Astrocyte (in vitro differentiated cells and primary cell): ENCODE measurements at regions not wholly inside any gene's neighbourhood (a gene's known extent, or its start where the extent isn't known, plus 50 kb on each side); places are given as distances from the start of the nearest gene placed in this dataset.

ENCODE experiments used
- DNase-seq: peaks from one replicate; pipeline ENCODE4 v3.0.0-alpha.2; 2010; ENCODE audit warnings: low read depth
- FAIRE-seq: peaks from 2 replicates; lab custom pipeline; 2011; peaks lifted over from hg19 to GRCh38; lab: Jason Lieb, UNC
- H2AFZ ChIP-seq: 2 replicates; pipeline ENCODE4 v1.6.0; 2012; ENCODE audit warnings: low read depth, low read length, inconsistent platforms
- H3K27ac ChIP-seq: 2 replicates; pipeline ENCODE4 v1.5.1; 2011; ENCODE audit warnings: low read depth, low read length, inconsistent platforms
- H3K27me3 ChIP-seq: 2 replicates; pipeline ENCODE4 v1.6.0; 2011; ENCODE audit warnings: low read length, inconsistent platforms; ENCODE audit not compliant: insufficient read depth
- H3K36me3 ChIP-seq: 2 replicates; pipeline ENCODE4 v1.5.1; 2011; ENCODE audit warnings: low read length, inconsistent platforms; ENCODE audit not compliant: insufficient read depth
- H3K4me1 ChIP-seq: 2 replicates; pipeline ENCODE4 v1.5.1; 2011; ENCODE audit warnings: low read length, inconsistent platforms; ENCODE audit not compliant: insufficient read depth
- H3K4me2 ChIP-seq: 2 replicates; pipeline ENCODE4 v1.6.0; 2012; ENCODE audit warnings: low read length, inconsistent platforms
- H3K4me3 ChIP-seq: 2 replicates; pipeline ENCODE4 v1.5.1; 2011; ENCODE audit warnings: low read depth, mild to moderate bottlenecking, low read length, inconsistent platforms; ENCODE audit not compliant: insufficient read depth
- H3K79me2 ChIP-seq: 2 replicates; pipeline ENCODE4 v1.6.0; 2012; ENCODE audit warnings: mild to moderate bottlenecking, low read length, inconsistent platforms; ENCODE audit not compliant: insufficient read depth
- H3K9ac ChIP-seq: 2 replicates; pipeline ENCODE4 v1.6.0; 2012; ENCODE audit warnings: mild to moderate bottlenecking, low read length, inconsistent platforms
- H3K9me3 ChIP-seq: 2 replicates; pipeline ENCODE4 v1.5.1; 2012; ENCODE audit warnings: low read depth, mild to moderate bottlenecking, low read length, inconsistent platforms; ENCODE audit not compliant: insufficient read depth
- H4K20me1 ChIP-seq: 2 replicates; pipeline ENCODE4 v1.6.0; 2012; ENCODE audit warnings: low read length, inconsistent platforms; ENCODE audit not compliant: insufficient read depth
- H3K27ac Mint-ChIP-seq: one replicate; pipeline ENCODE4 v1.8.0; 2021; ENCODE audit warnings: mild to moderate bottlenecking, mixed read lengths; ENCODE audit not compliant: unreplicated experiment
- H3K27me3 Mint-ChIP-seq: one replicate; pipeline ENCODE4 v1.8.0; 2021; ENCODE audit warnings: low read depth, mixed read lengths; ENCODE audit not compliant: unreplicated experiment
- H3K36me3 Mint-ChIP-seq: one replicate; pipeline ENCODE4 v1.8.0; 2021; ENCODE audit warnings: low read depth, mixed read lengths; ENCODE audit not compliant: unreplicated experiment
- H3K4me1 Mint-ChIP-seq: one replicate; pipeline ENCODE4 v1.8.0; 2021; ENCODE audit warnings: low read depth, mixed read lengths; ENCODE audit not compliant: unreplicated experiment
- H3K4me3 Mint-ChIP-seq: one replicate; pipeline ENCODE4 v1.8.0; 2021; ENCODE audit warnings: mild to moderate bottlenecking, moderate library complexity, mixed read lengths; ENCODE audit not compliant: unreplicated experiment
- H3K9me3 Mint-ChIP-seq: one replicate; pipeline ENCODE4 v1.8.0; 2021; ENCODE audit warnings: mild to moderate bottlenecking, mixed read lengths; ENCODE audit not compliant: unreplicated experiment
- CTCF ChIP-seq: IDR thresholded peaks from 2 replicates; pipeline ENCODE4 v1.5.1; 2011; ENCODE audit warnings: low read depth, mild to moderate bottlenecking, inconsistent platforms, low read length, moderate library complexity; ENCODE audit not compliant: insufficient read depth
- EZH2 ChIP-seq: IDR thresholded peaks from 2 replicates; pipeline ENCODE4 v1.6.1; 2012; ENCODE audit warnings: mild to moderate bottlenecking, low read length, inconsistent platforms; ENCODE audit not compliant: insufficient read depth

DNA sequence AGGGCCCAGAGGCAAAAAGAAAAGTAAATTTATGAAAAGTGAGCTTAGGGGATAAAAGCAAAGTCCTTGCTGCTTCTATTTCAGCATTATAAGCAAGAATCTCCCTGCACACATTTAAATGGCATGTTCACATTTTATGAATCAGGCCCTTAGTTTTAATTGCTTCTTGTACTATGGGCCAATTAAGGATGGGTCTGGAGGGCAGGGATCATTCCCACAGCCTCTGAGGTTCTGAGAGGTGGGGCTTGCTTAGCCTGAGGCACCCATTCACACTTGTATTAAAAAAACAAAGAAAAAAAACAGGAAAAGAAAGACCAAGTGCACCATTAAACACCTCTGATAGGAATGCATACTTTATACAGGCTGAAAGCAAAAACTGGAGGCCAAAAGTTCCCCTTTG is 565.1 kb downstream of the BCL11A start:
- no peak overlapping the region for H2AFZ ChIP-seq
- no peak overlapping the region for H3K4me3 ChIP-seq
- H3K9ac ChIP-seq = no peak overlapping the region
- no peak overlapping the region for H3K27ac ChIP-seq
- H3K27me3 ChIP-seq = no peaks in the 10 kb centered on the region
- H3K9me3 ChIP-seq = peaks cover 3% of the 10 kb centered on the region
- no peaks in the 10 kb centered on the region for H3K36me3 ChIP-seq
- no peak overlapping the region for H3K4me2 ChIP-seq
- TF ChIP-seq CTCF (no peak), EZH2 (no peak)
- no peaks in the 10 kb centered on the region for H4K20me1 ChIP-seq
- FAIRE-seq (no peak), DNase-seq (no peak)
- no peaks in the 10 kb centered on the region for H3K36me3 Mint-ChIP-seq
- H3K27me3 Mint-ChIP-seq = peaks cover 12% of the 10 kb centered on the region
- peaks cover 2% of the 10 kb centered on the region for H3K9me3 Mint-ChIP-seq
- no peak overlapping the region for H3K4me3 Mint-ChIP-seq
- H3K4me1 Mint-ChIP-seq = no peaks in the 10 kb centered on the region
- H3K4me1 ChIP-seq = no peaks in the 10 kb centered on the region
- H3K27ac Mint-ChIP-seq = no peak overlapping the region
- H3K79me2 ChIP-seq = no peaks in the 10 kb centered on the region

DNA sequence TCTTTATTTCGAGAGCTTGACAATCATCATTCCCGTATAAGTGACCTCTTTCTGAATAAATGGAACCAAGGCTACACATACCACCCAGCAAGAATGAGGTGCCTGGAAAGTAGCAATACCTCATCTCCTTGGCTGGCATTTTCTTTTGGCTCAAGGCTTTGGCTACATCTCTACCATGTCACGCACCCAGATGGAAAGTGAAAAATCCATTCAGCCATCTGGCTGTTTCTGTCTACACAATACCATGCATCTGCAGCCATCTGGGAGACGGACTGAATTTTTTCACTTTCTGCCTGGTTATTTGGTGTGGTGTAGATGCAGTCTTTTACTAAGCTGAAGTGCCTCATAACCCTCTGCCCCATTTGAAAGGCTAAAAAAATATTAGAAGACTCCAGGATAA is 566.9 kb downstream of the BCL11A start:
- no peak overlapping the region for H3K27ac ChIP-seq
- H3K4me1 ChIP-seq = no peaks in the 10 kb centered on the region
- H3K4me3 ChIP-seq = no peak overlapping the region
- Mint-ChIP-seq H3K4me1 (no peaks in the 10 kb centered on the region), H3K4me3 (no peak overlapping the region), H3K9me3 (peaks cover 2% of the 10 kb centered on the region), H3K27me3 (peaks cover 14% of the 10 kb centered on the region), H3K27ac (no peak overlapping the region), H3K36me3 (no peaks in the 10 kb centered on the region)
- H3K36me3 ChIP-seq = no peaks in the 10 kb centered on the region
- H3K79me2 ChIP-seq = no peaks in the 10 kb centered on the region
- FAIRE-seq (no peak), DNase-seq (no peak)
- H3K9ac ChIP-seq = no peak overlapping the region
- H3K9me3 ChIP-seq = no peaks in the 10 kb centered on the region
- H3K4me2 ChIP-seq = no peak overlapping the region
- TF ChIP-seq EZH2 (no peak), CTCF (no peak)
- no peak overlapping the region for H2AFZ ChIP-seq
- H4K20me1 ChIP-seq = no peaks in the 10 kb centered on the region
- H3K27me3 ChIP-seq = no peaks in the 10 kb centered on the region

DNA sequence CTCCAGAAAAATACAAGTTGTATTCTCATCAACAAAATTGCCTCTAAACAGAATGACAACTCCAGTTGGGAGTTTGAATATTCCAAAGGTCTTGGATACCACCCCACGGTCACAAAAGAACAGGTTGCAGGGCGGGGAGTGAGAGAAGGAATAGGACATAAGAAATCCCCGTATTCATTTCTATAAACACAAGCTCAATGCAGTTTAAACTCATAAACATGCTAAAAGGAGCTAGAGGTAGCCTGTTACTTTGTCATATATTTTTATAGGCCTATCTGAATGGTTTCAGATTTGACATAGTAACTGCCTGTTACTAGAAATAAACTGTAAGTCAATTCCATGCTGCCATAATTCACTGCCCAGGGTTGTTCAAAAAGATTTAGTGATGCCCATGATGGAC is 567.5 kb downstream of the BCL11A start:
- Histone ChIP-seq H3K9ac (no peak overlapping the region), H3K36me3 (no peaks in the 10 kb centered on the region), H4K20me1 (no peaks in the 10 kb centered on the region), H3K4me3 (no peak overlapping the region), H3K27ac (no peak overlapping the region), H3K9me3 (no peaks in the 10 kb centered on the region), H3K4me1 (no peaks in the 10 kb centered on the region), H3K79me2 (no peaks in the 10 kb centered on the region), H3K27me3 (no peaks in the 10 kb centered on the region), H3K4me2 (no peak overlapping the region), H2AFZ (no peak overlapping the region)
- H3K4me3 Mint-ChIP-seq = no peak overlapping the region
- peaks cover 13% of the 10 kb centered on the region for H3K27me3 Mint-ChIP-seq
- H3K36me3 Mint-ChIP-seq = no peaks in the 10 kb centered on the region
- no peak for FAIRE-seq
- H3K4me1 Mint-ChIP-seq = no peaks in the 10 kb centered on the region
- H3K27ac Mint-ChIP-seq = no peak overlapping the region
- DNase-seq = no peak
- H3K9me3 Mint-ChIP-seq = peaks cover 2% of the 10 kb centered on the region
- no peak for TF ChIP-seq CTCF
- TF ChIP-seq EZH2 = no peak
